ENCODE measurements at regions not wholly inside any gene's neighbourhood (a gene's known extent, or its start where the extent isn't known, plus 50 kb on each side); places are given as distances from the start of the nearest gene placed in this dataset.

DNA sequence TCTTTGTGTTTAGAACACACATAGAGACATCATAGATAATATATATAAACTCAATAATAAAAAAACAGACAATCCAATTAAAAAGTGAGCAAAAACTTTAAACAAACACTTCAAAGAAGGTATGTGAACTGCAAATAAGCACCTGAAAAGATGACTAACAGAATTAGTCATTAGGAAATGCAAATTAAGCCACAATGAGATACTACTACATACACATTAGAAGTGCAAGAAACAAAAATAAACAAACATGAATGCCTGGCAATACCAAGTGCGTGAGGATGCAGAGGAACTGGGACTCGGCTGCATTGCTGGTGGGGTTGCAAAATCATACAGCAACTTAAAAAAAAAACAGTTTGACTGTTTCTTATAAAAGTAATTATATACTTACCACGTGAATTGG is 799.0 kb downstream of the KCNJ2 start:
- Histone ChIP-seq H3K36me3 (ENCODE audit: control insufficient read depth in 2 of 2, extremely low read depth in 1 of 2, insufficient read depth in 2 of 2, low read length in 2 of 2) (no peaks in the 10 kb centered on the region), H3K9ac (replicated peaks; ENCODE audit: extremely low read depth, insufficient read depth, low read length) (no peak overlapping the region), H3K9me1 (replicated peaks; ENCODE audit: control insufficient read depth, extremely low read depth, insufficient read depth, low read length) (no peaks in the 10 kb centered on the region), H2AFZ (ENCODE audit: low read depth, low read length) (no peak overlapping the region), H3K4me2 (ENCODE audit: insufficient read depth, low read length) (no peak overlapping the region), H4K20me1 (replicated peaks; ENCODE audit: control insufficient read depth, extremely low read depth, insufficient read depth, low read length) (no peaks in the 10 kb centered on the region), H3K9me3 (replicated peaks; ENCODE audit: control insufficient read depth, insufficient read depth, low read length) (peaks cover 4% of the 10 kb centered on the region), H3K4me1 (ENCODE audit: control insufficient read depth, extremely low read depth, insufficient read depth, low read length) (no peaks in the 10 kb centered on the region), H3K27me3 (ENCODE audit: control insufficient read depth in 2 of 2, insufficient read depth in 2 of 2, low read length in 2 of 2) (no peaks in the 10 kb centered on the region), H3K4me3 (replicated peaks in 1 of 3; ENCODE audit: insufficient read depth in 1 of 3, low read depth in 1 of 3, low read length in 3 of 3) (no peak overlapping the region), H3K79me2 (ENCODE audit: control insufficient read depth, insufficient read depth, low read length) (no peaks in the 10 kb centered on the region), H3K27ac (ENCODE audit: insufficient read depth, low read depth, low read length) (no peak overlapping the region)
- dilution Hi-C loops (cut with MboI; ENCODE audit: extremely low pct_ligation_motif_present, low sequenced_read_pairs) (no loop called here), intact Hi-C loops (cut with micrococcal nuclease) (no loop called here)
- BruUV-seq (replicated peaks), result no TSS peak
- DNase-seq (ENCODE audit: low read depth, low spot score) (no peak), FAIRE-seq (no peak)
- ChIA-PET POLR2A (no interaction called here), CTCF (no interaction called here)
- TF ChIP-seq JUN (IDR thresholded peaks at IDR 0.05; ENCODE audit: borderline replicate concordance, insufficient read depth, insufficient read length, low read depth), result no peak
- TF ChIP-seq GATA2 (IDR thresholded peaks at IDR 0.05; ENCODE audit: insufficient read depth, insufficient read length, low read depth, low read length), result no peak
- TF ChIP-seq, protein P1, sequence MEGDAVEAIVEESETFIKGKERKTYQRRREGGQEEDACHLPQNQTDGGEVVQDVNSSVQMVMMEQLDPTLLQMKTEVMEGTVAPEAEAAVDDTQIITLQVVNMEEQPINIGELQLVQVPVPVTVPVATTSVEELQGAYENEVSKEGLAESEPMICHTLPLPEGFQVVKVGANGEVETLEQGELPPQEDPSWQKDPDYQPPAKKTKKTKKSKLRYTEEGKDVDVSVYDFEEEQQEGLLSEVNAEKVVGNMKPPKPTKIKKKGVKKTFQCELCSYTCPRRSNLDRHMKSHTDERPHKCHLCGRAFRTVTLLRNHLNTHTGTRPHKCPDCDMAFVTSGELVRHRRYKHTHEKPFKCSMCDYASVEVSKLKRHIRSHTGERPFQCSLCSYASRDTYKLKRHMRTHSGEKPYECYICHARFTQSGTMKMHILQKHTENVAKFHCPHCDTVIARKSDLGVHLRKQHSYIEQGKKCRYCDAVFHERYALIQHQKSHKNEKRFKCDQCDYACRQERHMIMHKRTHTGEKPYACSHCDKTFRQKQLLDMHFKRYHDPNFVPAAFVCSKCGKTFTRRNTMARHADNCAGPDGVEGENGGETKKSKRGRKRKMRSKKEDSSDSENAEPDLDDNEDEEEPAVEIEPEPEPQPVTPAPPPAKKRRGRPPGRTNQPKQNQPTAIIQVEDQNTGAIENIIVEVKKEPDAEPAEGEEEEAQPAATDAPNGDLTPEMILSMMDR (IDR thresholded peaks at IDR 0.05; ENCODE audit: extremely low read depth in 1 of 2, insufficient read depth in 1 of 2, low read depth in 1 of 2, low read length in 2 of 2), result no peak
- no peak for TF ChIP-seq MYC (IDR thresholded peaks at IDR 0.05; ENCODE audit: low read depth, low read length)
- TF ChIP-seq POLR2A (IDR thresholded peaks at IDR 0.05; ENCODE audit: low read depth, low read length), result no peak
- no peak for TF ChIP-seq MAX (IDR thresholded peaks at IDR 0.05; ENCODE audit: insufficient read depth, insufficient read length)
- no peak for TF ChIP-seq POLR2AphosphoS5 (IDR thresholded peaks at IDR 0.05; ENCODE audit: insufficient read depth, low read depth, low read length)
- no peak for TF ChIP-seq EZH2 (IDR thresholded peaks at IDR 0.05; ENCODE audit: borderline replicate concordance, low read depth, low read length, severe bottlenecking)
- TF ChIP-seq FOS (IDR thresholded peaks at IDR 0.05; ENCODE audit: borderline replicate concordance, insufficient read depth, low read length), result no peak

All from endothelial cell of umbilical vein (primary cell).